ENCODE measurements at regions not wholly inside any gene's neighbourhood (a gene's known extent, or its start where the extent isn't known, plus 50 kb on each side); places are given as distances from the start of the nearest gene placed in this dataset.
A peak's percentile ranks its signal among the peaks of the same experiment; 100 is the strongest.

GRCh38 chr10:84685047-84685660 is 356.8 kb downstream of the CCSER2 start:
- intact Hi-C loops (cut with DNase I; ENCODE audit: low total_unique reads): no loop called here
- 74 to 87% methylated on average over 3 of the region's 3 CpGs for WGBS, 2 donors
- no peak for DNase-seq (ENCODE audit: low spot score in 2 of 2)
- no peak for TF ChIP-seq POLR2A (IDR thresholded peaks at IDR 0.05)
- no peak for TF ChIP-seq CTCF (IDR thresholded peaks at IDR 0.05)
- H3K4me3 ChIP-seq (ENCODE audit: low read depth, poor library complexity, severe bottlenecking): no peak overlapping the region

GRCh38 chr10:84693006-84693405 is 364.6 kb downstream of the CCSER2 start:
- no peak for DNase-seq (ENCODE audit: low spot score in 2 of 2)
- no peak overlapping the region for H3K4me3 ChIP-seq (ENCODE audit: low read depth, poor library complexity, severe bottlenecking)
- intact Hi-C loops (cut with DNase I; ENCODE audit: low total_unique reads): no loop called here
- TF ChIP-seq POLR2A (IDR thresholded peaks at IDR 0.05) (no peak), CTCF (IDR thresholded peaks at IDR 0.05) (no peak)

GRCh38 chr10:84695902-84696301 is 367.5 kb downstream of the CCSER2 start:
- 55 to 56% methylated on average over 3 of the region's 3 CpGs for WGBS, 2 donors
- peak in 1 of 2 donors; percentile 15 for DNase-seq (ENCODE audit: low spot score in 2 of 2)

GRCh38 chr10:84696610-84697009 is 368.2 kb downstream of the CCSER2 start:
- 61 to 80% methylated on average over 3 of the region's 3 CpGs for WGBS, 2 donors
- DNase-seq (ENCODE audit: low spot score in 2 of 2): no peak
- intact Hi-C loops (cut with DNase I; ENCODE audit: low total_unique reads): no loop called here
- no peak overlapping the region for H3K4me3 ChIP-seq (ENCODE audit: low read depth, poor library complexity, severe bottlenecking)
- TF ChIP-seq CTCF (IDR thresholded peaks at IDR 0.05): no peak
- TF ChIP-seq POLR2A (IDR thresholded peaks at IDR 0.05): no peak

More at GRCh38 chr10:84695902-84696301, 367.5 kb downstream of the CCSER2 start:
- H3K4me3 ChIP-seq (ENCODE audit: low read depth, poor library complexity, severe bottlenecking): no peak overlapping the region
- intact Hi-C loops (cut with DNase I; ENCODE audit: low total_unique reads): no loop called here
- TF ChIP-seq CTCF (IDR thresholded peaks at IDR 0.05) (no peak), POLR2A (IDR thresholded peaks at IDR 0.05) (no peak)

- 65 to 92% methylated on average over 1 of the region's 1 CpG for WGBS, 2 donors
- intact Hi-C loops (cut with DNase I; ENCODE audit: low total_unique reads): no loop called here
- no peak overlapping the region for H3K4me3 ChIP-seq (ENCODE audit: low read depth, poor library complexity, severe bottlenecking)
- no peak for TF ChIP-seq POLR2A (IDR thresholded peaks at IDR 0.05)
- TF ChIP-seq CTCF (IDR thresholded peaks at IDR 0.05): no peak
- no peak for DNase-seq (ENCODE audit: low spot score in 2 of 2)
Measured at GRCh38 chr10:84698989-84699388, 370.6 kb downstream of the CCSER2 start.

Data from lower leg skin (tissue), 4 donors.